ENCODE measurements at regions not wholly inside any gene's neighbourhood (a gene's known extent, or its start where the extent isn't known, plus 50 kb on each side); places are given as distances from the start of the nearest gene placed in this dataset.
A peak's percentile ranks its signal among the peaks of the same experiment; 100 is the strongest.

- H3K27ac ChIP-seq = no peak overlapping the region
- no peak for TF ChIP-seq CTCF (conservative IDR thresholded peaks at IDR 0.05)
These were observed 227.7 kb upstream of the ZPLD1 start for GRCh38 chr3:102207151-102207571.

- H3K27ac ChIP-seq = no peak overlapping the region
- no peak for TF ChIP-seq CTCF (conservative IDR thresholded peaks at IDR 0.05)
These were observed 219.6 kb upstream of the ZPLD1 start for GRCh38 chr3:102215166-102215565.

- no peak for TF ChIP-seq CTCF (conservative IDR thresholded peaks at IDR 0.05)
- no peak overlapping the region for H3K27ac ChIP-seq
These were observed 211.7 kb upstream of the ZPLD1 start for GRCh38 chr3:102223132-102223531.

GRCh38 chr3:102224171-102224570 lies 210.6 kb upstream of the ZPLD1 start:
- H3K27ac ChIP-seq = no peak overlapping the region
- peak; percentile 70 for TF ChIP-seq CTCF (conservative IDR thresholded peaks at IDR 0.05)

GRCh38 chr3:102225005-102225404 lies 209.8 kb upstream of the ZPLD1 start:
- no peak overlapping the region for H3K27ac ChIP-seq
- TF ChIP-seq CTCF (conservative IDR thresholded peaks at IDR 0.05) = no peak

GRCh38 chr3:102225407-102226132 lies 209.2 kb upstream of the ZPLD1 start:
- TF ChIP-seq CTCF (conservative IDR thresholded peaks at IDR 0.05) = peak; percentile 73
- H3K27ac ChIP-seq = no peak overlapping the region

GRCh38 chr3:102226463-102226862 lies 208.4 kb upstream of the ZPLD1 start:
- TF ChIP-seq CTCF (conservative IDR thresholded peaks at IDR 0.05) = no peak
- no peak overlapping the region for H3K27ac ChIP-seq

Measured in VCaP (cell line).